ENCODE measurements at regions not wholly inside any gene's neighbourhood (a gene's known extent, or its start where the extent isn't known, plus 50 kb on each side); places are given as distances from the start of the nearest gene placed in this dataset.

DNA sequence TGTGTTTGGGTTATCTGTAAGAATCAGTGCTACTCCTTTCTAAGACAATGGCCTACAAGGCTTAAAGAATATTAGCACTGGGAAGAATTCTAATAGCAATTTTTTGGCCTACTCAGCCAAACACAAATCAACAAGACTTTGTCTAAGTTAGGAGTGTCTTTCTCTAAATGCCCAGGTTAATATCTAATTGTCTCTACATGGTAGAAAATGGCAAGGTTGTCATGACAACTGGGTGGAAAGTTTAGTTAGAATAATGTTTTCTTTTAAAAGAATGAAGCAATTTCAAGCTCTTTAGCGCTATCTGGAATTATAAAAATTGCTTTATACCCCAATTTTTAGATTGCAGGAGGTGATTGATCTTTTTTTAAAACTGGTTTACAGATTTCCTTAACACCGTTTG is 396.8 kb downstream of the TUSC7 start:
- Histone ChIP-seq H3K27ac (no peak overlapping the region), H3K4me3 (no peak overlapping the region)
- DNase-seq (ENCODE audit: low spot score), result no peak
- TF ChIP-seq, protein P1, sequence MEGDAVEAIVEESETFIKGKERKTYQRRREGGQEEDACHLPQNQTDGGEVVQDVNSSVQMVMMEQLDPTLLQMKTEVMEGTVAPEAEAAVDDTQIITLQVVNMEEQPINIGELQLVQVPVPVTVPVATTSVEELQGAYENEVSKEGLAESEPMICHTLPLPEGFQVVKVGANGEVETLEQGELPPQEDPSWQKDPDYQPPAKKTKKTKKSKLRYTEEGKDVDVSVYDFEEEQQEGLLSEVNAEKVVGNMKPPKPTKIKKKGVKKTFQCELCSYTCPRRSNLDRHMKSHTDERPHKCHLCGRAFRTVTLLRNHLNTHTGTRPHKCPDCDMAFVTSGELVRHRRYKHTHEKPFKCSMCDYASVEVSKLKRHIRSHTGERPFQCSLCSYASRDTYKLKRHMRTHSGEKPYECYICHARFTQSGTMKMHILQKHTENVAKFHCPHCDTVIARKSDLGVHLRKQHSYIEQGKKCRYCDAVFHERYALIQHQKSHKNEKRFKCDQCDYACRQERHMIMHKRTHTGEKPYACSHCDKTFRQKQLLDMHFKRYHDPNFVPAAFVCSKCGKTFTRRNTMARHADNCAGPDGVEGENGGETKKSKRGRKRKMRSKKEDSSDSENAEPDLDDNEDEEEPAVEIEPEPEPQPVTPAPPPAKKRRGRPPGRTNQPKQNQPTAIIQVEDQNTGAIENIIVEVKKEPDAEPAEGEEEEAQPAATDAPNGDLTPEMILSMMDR (IDR thresholded peaks at IDR 0.05), result no peak

DNA sequence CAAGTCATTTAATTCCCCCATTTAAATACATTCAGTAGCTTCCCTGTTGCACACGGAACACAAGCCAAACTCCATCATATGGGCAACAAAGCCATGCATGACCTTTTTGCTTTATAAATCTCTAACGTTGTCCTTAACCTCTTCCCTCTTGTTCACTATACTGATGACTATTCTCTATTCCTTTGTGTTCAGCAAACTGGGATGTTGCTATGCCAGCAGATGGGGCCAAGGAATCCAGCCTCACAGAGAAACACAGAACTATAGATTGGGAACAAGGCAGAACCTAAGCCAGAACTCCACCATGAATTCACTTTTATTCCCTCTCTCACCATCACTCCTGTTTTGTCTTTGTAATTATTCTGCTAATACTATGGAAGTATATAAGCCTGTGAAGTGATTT is 398.4 kb downstream of the TUSC7 start:
- DNase-seq (ENCODE audit: low spot score), result no peak
- TF ChIP-seq, protein P1 (IDR thresholded peaks at IDR 0.05), result no peak
- no peak overlapping the region for H3K27ac ChIP-seq
- no peak overlapping the region for H3K4me3 ChIP-seq

DNA sequence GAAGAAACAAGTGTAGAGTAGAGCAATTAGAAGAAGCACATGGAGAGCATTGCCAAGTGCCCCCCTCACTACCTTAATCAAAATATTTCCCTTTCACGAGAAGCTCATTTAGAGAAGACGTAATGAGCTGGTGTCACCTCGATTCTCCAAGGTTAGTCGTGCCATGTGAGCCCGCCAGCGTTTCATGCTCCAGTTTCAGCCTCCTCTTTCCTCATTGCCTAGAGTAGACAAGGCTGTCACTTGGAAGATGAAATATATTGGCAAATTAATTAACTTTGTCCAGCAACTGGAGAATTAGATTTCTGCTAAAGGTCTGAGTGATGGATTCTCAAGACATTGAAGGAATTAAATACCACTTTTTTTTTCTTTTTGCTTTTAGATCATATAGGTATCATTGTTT is 399.6 kb downstream of the TUSC7 start:
- TF ChIP-seq, protein P1 (IDR thresholded peaks at IDR 0.05), result no peak
- H3K27ac ChIP-seq, result no peak overlapping the region
- no peak for DNase-seq (ENCODE audit: low spot score)
- no peak overlapping the region for H3K4me3 ChIP-seq

DNA sequence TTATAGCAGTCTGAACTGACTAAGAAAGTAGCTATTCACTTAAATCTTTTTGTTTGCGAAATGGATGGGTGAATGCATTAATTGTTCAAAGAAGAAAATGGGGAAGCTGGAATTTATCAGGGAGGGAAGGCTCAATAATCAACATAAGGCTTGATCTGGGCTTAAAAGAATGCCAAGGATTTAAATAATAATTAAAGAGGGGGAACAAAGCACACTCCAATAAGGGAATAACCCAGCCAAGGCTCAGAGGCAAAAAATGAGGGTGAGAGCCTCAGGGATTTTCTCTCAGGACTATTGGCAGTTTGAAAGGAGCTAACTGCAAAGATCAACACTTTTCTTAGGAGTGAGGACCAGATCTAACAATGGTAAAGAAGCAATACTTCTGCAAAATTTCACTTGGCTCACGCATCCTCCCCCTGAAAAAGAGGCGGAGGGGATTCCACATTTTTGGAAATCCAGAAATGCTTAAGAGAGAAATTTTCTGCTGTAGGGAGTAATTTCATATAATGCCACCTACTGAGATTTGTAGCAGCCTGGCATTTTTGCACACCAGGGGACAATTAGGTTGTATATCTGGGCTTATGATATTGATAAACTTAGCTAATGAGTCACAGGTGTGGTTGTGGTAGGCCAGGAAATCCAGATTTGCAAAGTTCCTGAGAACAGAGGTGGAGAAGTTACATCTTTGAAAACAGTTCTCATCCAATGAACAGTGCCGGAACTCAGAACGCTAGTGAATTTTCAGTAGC is 405.1 kb downstream of the TUSC7 start:
- DNase-seq (ENCODE audit: low spot score), result no peak
- Histone ChIP-seq H3K4me3 (no peak overlapping the region), H3K27ac (no peak overlapping the region)
- TF ChIP-seq, protein P1 (IDR thresholded peaks at IDR 0.05), result no peak

DNA sequence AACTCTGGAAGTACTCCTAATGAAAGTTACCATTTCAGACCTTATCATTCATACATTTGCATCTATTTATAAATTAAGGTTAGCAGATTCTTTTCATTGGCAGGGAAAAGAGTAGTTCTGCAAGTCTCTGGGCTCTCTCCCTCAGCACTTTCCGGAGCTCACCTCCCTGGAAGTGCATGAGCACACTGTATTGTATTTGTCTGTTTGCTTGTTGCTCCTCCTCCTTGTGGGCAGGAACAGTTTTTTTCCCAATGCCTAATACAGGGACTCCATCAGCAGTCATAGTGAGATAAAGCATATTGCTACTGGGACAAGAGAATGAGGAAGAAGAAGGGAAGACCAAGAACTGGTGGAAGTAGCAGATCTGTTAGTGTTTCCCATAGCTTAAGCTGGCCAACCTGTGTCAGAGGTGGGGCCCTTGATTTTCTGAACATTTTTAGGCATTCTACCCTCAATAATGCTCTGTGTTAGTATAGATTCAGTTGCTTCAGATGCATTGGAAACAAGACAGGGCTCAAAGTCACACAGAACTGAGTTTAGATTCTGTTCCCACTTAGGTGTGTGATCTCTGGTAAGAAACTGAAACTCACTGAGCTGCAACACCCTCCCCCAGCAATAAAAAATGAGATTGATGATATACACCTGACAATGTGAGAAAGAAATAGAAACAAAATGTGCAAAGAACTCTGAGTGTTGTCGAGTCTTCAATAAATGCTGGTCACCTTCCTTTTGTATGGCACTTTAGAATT is 407.8 kb downstream of the TUSC7 start:
- TF ChIP-seq, protein P1 (IDR thresholded peaks at IDR 0.05), result no peak
- no peak overlapping the region for H3K4me3 ChIP-seq
- DNase-seq (ENCODE audit: low spot score), result no peak
- H3K27ac ChIP-seq, result no peak overlapping the region

DNA sequence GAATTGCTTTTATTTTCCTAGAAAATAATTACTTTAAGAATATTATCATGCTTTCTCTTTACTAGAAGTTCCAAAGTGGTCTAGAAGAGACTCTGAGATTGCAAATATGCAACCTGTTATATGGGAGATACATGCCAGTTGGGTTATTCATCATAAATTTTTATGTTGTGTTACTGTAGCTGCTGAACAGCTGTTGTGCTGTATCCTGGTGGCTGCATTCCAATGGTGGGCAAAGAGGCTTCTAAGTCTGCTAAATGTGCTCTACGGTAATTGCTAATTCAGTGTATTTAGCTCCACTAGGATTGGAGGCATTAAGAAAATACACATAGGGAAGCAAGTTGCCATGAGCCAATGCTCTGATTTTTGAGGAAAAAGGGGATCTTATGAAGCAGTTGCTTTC is 409.0 kb downstream of the TUSC7 start:
- Histone ChIP-seq H3K27ac (no peak overlapping the region), H3K4me3 (no peak overlapping the region)
- no peak for DNase-seq (ENCODE audit: low spot score)
- TF ChIP-seq, protein P1 (IDR thresholded peaks at IDR 0.05), result no peak

DNA sequence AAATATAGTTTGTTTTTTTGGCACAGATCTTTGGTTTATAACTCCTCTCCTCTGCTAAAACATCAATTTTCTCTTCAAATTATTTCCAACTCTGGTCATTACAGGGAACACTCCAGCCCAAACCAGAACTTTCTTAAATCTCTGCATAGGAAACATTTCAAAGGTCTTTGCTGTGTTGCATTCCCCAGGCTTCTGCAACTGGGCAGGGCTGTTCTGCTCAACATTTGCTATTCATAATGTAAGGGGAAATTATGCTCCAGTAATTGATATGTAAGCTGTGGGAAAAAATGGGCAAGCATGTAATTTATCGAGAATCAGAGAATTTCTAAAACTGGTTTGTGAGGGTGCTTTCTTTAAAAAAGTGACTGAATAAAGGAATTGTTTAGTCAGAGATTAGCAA is 410.4 kb downstream of the TUSC7 start:
- H3K4me3 ChIP-seq, result no peak overlapping the region
- TF ChIP-seq, protein P1 (IDR thresholded peaks at IDR 0.05), result no peak
- no peak overlapping the region for H3K27ac ChIP-seq
- DNase-seq (ENCODE audit: low spot score), result no peak

All from coronary artery (tissue), 2 donors.